Karpas-422 (cell line): ENCODE measurements at regions not wholly inside any gene's neighbourhood (a gene's known extent, or its start where the extent isn't known, plus 50 kb on each side); places are given as distances from the start of the nearest gene placed in this dataset.

ENCODE experiments used
- DNase-seq: peaks from one replicate; pipeline ENCODE4 v3.0.0-alpha.2; 2015
- H2AFZ ChIP-seq: fragments of 200-600 bp; sonication (generic); 2 replicates; pipeline ENCODE4 v1.6.1; 2014; ENCODE audit warnings: antibody characterized with exemption, low read length, mixed read lengths
- H3K27ac ChIP-seq: fragments of 200-600 bp; sonication (generic); 2 replicates; pipeline ENCODE4 v1.5.1; 2014; ENCODE audit warnings: mild to moderate bottlenecking, low read length, moderate library complexity
- H3K27me3 ChIP-seq: fragments of 200-600 bp; sonication (generic); 2 replicates; pipeline ENCODE4 v1.6.1; 2014; ENCODE audit warnings: low read length, mixed read lengths
- H3K36me3 ChIP-seq: fragments of 200-600 bp; sonication (generic); 2 replicates; pipeline ENCODE4 v1.6.1; 2014; ENCODE audit warnings: low read length, mixed read lengths; ENCODE audit not compliant: insufficient read depth
- H3K4me1 ChIP-seq: fragments of 200-600 bp; sonication (generic); 2 replicates; pipeline ENCODE4 v1.6.1; 2014; ENCODE audit warnings: mild to moderate bottlenecking, low read length, mixed read lengths
- H3K4me2 ChIP-seq: fragments of 200-600 bp; sonication (generic); 2 replicates; pipeline ENCODE4 v1.6.1; 2014; ENCODE audit warnings: low read length, low read depth, mild to moderate bottlenecking; ENCODE audit not compliant: poor library complexity, severe bottlenecking
- H3K4me3 ChIP-seq: fragments of 200-600 bp; sonication (generic); 2 replicates; pipeline ENCODE4 v1.5.1; 2014; ENCODE audit warnings: mild to moderate bottlenecking, antibody characterized with exemption, low read length, mixed read lengths
- H3K79me2 ChIP-seq: fragments of 200-600 bp; sonication (generic); 2 replicates; pipeline ENCODE4 v1.6.1; 2014; ENCODE audit warnings: mild to moderate bottlenecking, low read length, mixed read lengths
- H3K9ac ChIP-seq: fragments of 200-600 bp; sonication (generic); 2 replicates; pipeline ENCODE4 v1.6.0; 2014; ENCODE audit warnings: low read length
- H3K9me2 ChIP-seq: fragments of 200-600 bp; sonication (generic), shearing (Covaris generic); replicated peaks from 2 replicates; pipeline ENCODE4 v1.6.0; 2014; ENCODE audit warnings: mild to moderate bottlenecking, low read length, moderate library complexity; ENCODE audit not compliant: insufficient read depth
- H3K9me3 ChIP-seq: fragments of 300-700, 200-600 bp; sonication (generic); 2 replicates; pipeline ENCODE4 v1.6.1; 2014; ENCODE audit warnings: low read length, mixed read lengths
- H4K20me1 ChIP-seq: fragments of 200-600 bp; sonication (generic); 2 replicates; pipeline ENCODE4 v1.6.1; 2014; ENCODE audit warnings: mild to moderate bottlenecking, antibody characterized with exemption, low read length, low read depth; ENCODE audit not compliant: insufficient read depth

- H3K4me1 ChIP-seq: peaks cover 7% of the 10 kb centered on the region
- H3K4me2 ChIP-seq: no peak overlapping the region
- H3K4me3 ChIP-seq: no peak overlapping the region
- DNase-seq: no peak
- H3K9me2 ChIP-seq: no peaks in the 10 kb centered on the region
- H3K27me3 ChIP-seq: no peaks in the 10 kb centered on the region
- no peaks in the 10 kb centered on the region for H3K9me3 ChIP-seq
- H2AFZ ChIP-seq: no peak overlapping the region
- peaks cover 6% of the 10 kb centered on the region; the same call in 1 of the 2 replicates for H4K20me1 ChIP-seq
- no peak overlapping the region for H3K9ac ChIP-seq
- no peaks in the 10 kb centered on the region for H3K79me2 ChIP-seq
- H3K27ac ChIP-seq: no peak overlapping the region
- no peaks in the 10 kb centered on the region for H3K36me3 ChIP-seq
Observed at GRCh38 chr3:67290438-67290837, 292.3 kb downstream of the KBTBD8 start.

- no peaks in the 10 kb centered on the region for H3K36me3 ChIP-seq
- no peak overlapping the region for H3K9ac ChIP-seq
- no peak for DNase-seq
- H3K4me3 ChIP-seq: no peak overlapping the region
- H3K27me3 ChIP-seq: no peaks in the 10 kb centered on the region
- no peak overlapping the region for H3K27ac ChIP-seq
- H2AFZ ChIP-seq: no peak overlapping the region
- H3K9me3 ChIP-seq: no peaks in the 10 kb centered on the region
- H4K20me1 ChIP-seq: peaks cover 6% of the 10 kb centered on the region; the same call in 1 of the 2 replicates
- H3K4me1 ChIP-seq: peaks cover 7% of the 10 kb centered on the region
- H3K79me2 ChIP-seq: no peaks in the 10 kb centered on the region
- H3K4me2 ChIP-seq: no peak overlapping the region
- H3K9me2 ChIP-seq: no peaks in the 10 kb centered on the region
Observed at GRCh38 chr3:67291287-67292252, 293.5 kb downstream of the KBTBD8 start.

- no peaks in the 10 kb centered on the region for H3K79me2 ChIP-seq
- no peaks in the 10 kb centered on the region for H3K27me3 ChIP-seq
- no peak overlapping the region for H3K4me2 ChIP-seq
- no peak overlapping the region for H3K4me3 ChIP-seq
- peaks cover 6% of the 10 kb centered on the region; the same call in 1 of the 2 replicates for H4K20me1 ChIP-seq
- H3K4me1 ChIP-seq: peaks cover 7% of the 10 kb centered on the region
- H3K36me3 ChIP-seq: no peaks in the 10 kb centered on the region
- H2AFZ ChIP-seq: no peak overlapping the region
- no peak overlapping the region for H3K9ac ChIP-seq
- no peak overlapping the region for H3K27ac ChIP-seq
- H3K9me2 ChIP-seq: no peaks in the 10 kb centered on the region
- DNase-seq: no peak
- H3K9me3 ChIP-seq: no peaks in the 10 kb centered on the region
Observed at GRCh38 chr3:67292356-67293121, 294.4 kb downstream of the KBTBD8 start.

GRCh38 chr3:67294341-67294740 lies 296.2 kb downstream of the KBTBD8 start:
- H3K9ac ChIP-seq: no peak overlapping the region
- no peak overlapping the region for H3K4me3 ChIP-seq
- DNase-seq: no peak
- no peak overlapping the region for H3K4me2 ChIP-seq
- H3K27me3 ChIP-seq: no peaks in the 10 kb centered on the region
- H2AFZ ChIP-seq: no peak overlapping the region
- H3K27ac ChIP-seq: no peak overlapping the region
- H4K20me1 ChIP-seq: peaks cover 6% of the 10 kb centered on the region; the same call in 1 of the 2 replicates
- H3K9me2 ChIP-seq: no peaks in the 10 kb centered on the region
- peaks cover 7% of the 10 kb centered on the region for H3K4me1 ChIP-seq
- no peaks in the 10 kb centered on the region for H3K36me3 ChIP-seq
- H3K79me2 ChIP-seq: no peaks in the 10 kb centered on the region
- no peaks in the 10 kb centered on the region for H3K9me3 ChIP-seq

- Histone ChIP-seq H4K20me1 (peaks cover 6% of the 10 kb centered on the region; the same call in 1 of the 2 replicates), H3K27me3 (no peaks in the 10 kb centered on the region), H3K79me2 (no peaks in the 10 kb centered on the region), H3K4me1 (peaks cover 6% of the 10 kb centered on the region), H3K36me3 (no peaks in the 10 kb centered on the region), H3K9ac (no peak overlapping the region), H2AFZ (no peak overlapping the region), H3K9me2 (no peaks in the 10 kb centered on the region), H3K4me2 (no peak overlapping the region), H3K4me3 (no peak overlapping the region), H3K9me3 (no peaks in the 10 kb centered on the region), H3K27ac (no peak overlapping the region)
- no peak for DNase-seq
Observed at GRCh38 chr3:67296039-67296892, 298.2 kb downstream of the KBTBD8 start.

- Histone ChIP-seq H3K79me2 (no peaks in the 10 kb centered on the region), H2AFZ (no peak overlapping the region)
Observed at GRCh38 chr3:67297715-67298475, 299.8 kb downstream of the KBTBD8 start.

GRCh38 chr3:67301556-67301955 lies 303.4 kb downstream of the KBTBD8 start:
- H3K4me3 ChIP-seq: no peak overlapping the region

More at GRCh38 chr3:67297715-67298475, 299.8 kb downstream of the KBTBD8 start:
- Histone ChIP-seq H4K20me1 (peaks cover 6% of the 10 kb centered on the region; the same call in 1 of the 2 replicates), H3K9ac (no peak overlapping the region), H3K4me1 (no peaks in the 10 kb centered on the region), H3K9me3 (no peaks in the 10 kb centered on the region), H3K4me2 (no peak overlapping the region), H3K36me3 (no peaks in the 10 kb centered on the region), H3K27me3 (no peaks in the 10 kb centered on the region), H3K9me2 (no peaks in the 10 kb centered on the region), H3K4me3 (no peak overlapping the region), H3K27ac (no peak overlapping the region)
- DNase-seq: no peak

More at GRCh38 chr3:67301556-67301955, 303.4 kb downstream of the KBTBD8 start:
- Histone ChIP-seq H3K9ac (no peak overlapping the region), H3K9me2 (no peaks in the 10 kb centered on the region), H3K27me3 (no peaks in the 10 kb centered on the region), H3K4me1 (no peaks in the 10 kb centered on the region), H4K20me1 (no peaks in the 10 kb centered on the region), H3K9me3 (no peaks in the 10 kb centered on the region), H3K4me2 (no peak overlapping the region), H3K27ac (no peak overlapping the region), H3K79me2 (no peaks in the 10 kb centered on the region), H2AFZ (no peak overlapping the region), H3K36me3 (no peaks in the 10 kb centered on the region)
- no peak for DNase-seq
